ENCODE measurements at regions not wholly inside any gene's neighbourhood (a gene's known extent, or its start where the extent isn't known, plus 50 kb on each side); places are given as distances from the start of the nearest gene placed in this dataset.

- FAIRE-seq (no peak), DNase-seq (ENCODE audit: low read depth, low spot score) (no peak)
- H2AFZ ChIP-seq (ENCODE audit: control insufficient read depth, low read length): no peak overlapping the region
- no peaks in the 10 kb centered on the region for H3K36me3 ChIP-seq (ENCODE audit: control insufficient read depth in 2 of 2, extremely low read depth in 1 of 2, insufficient read depth in 2 of 2, low read length in 2 of 2)
- dilution Hi-C loops (cut with MboI; ENCODE audit: extremely low pct_ligation_motif_present, low sequenced_read_pairs): no loop called here
- H3K4me2 ChIP-seq (ENCODE audit: control insufficient read depth, extremely low read depth, insufficient read depth, low read depth, low read length): no peak overlapping the region
- H3K79me2 ChIP-seq (ENCODE audit: control insufficient read depth, insufficient read depth, low read length): no peaks in the 10 kb centered on the region
- H3K4me3 ChIP-seq (ENCODE audit: control insufficient read depth in 2 of 3, extremely low read depth in 1 of 3, insufficient read depth in 2 of 3, low read depth in 1 of 3, low read length in 3 of 3): no peak overlapping the region
- H3K4me1 ChIP-seq (ENCODE audit: control insufficient read depth, extremely low read depth, insufficient read depth, low read length): no peaks in the 10 kb centered on the region
- H3K9ac ChIP-seq (ENCODE audit: control insufficient read depth, extremely low read depth, insufficient read depth, low read length): no peak overlapping the region
- H3K27ac ChIP-seq (ENCODE audit: control insufficient read depth, insufficient read depth, low read length): no peak overlapping the region
- peaks cover 2% of the 10 kb centered on the region for H3K9me1 ChIP-seq (ENCODE audit: control insufficient read depth, extremely low read depth, insufficient read depth, low read length)
- TF ChIP-seq, protein P1, sequence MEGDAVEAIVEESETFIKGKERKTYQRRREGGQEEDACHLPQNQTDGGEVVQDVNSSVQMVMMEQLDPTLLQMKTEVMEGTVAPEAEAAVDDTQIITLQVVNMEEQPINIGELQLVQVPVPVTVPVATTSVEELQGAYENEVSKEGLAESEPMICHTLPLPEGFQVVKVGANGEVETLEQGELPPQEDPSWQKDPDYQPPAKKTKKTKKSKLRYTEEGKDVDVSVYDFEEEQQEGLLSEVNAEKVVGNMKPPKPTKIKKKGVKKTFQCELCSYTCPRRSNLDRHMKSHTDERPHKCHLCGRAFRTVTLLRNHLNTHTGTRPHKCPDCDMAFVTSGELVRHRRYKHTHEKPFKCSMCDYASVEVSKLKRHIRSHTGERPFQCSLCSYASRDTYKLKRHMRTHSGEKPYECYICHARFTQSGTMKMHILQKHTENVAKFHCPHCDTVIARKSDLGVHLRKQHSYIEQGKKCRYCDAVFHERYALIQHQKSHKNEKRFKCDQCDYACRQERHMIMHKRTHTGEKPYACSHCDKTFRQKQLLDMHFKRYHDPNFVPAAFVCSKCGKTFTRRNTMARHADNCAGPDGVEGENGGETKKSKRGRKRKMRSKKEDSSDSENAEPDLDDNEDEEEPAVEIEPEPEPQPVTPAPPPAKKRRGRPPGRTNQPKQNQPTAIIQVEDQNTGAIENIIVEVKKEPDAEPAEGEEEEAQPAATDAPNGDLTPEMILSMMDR (optimal IDR thresholded peaks at IDR 0.05 in 1 of 3, IDR thresholded peaks at IDR 0.05 in 1 of 3, conservative IDR thresholded peaks at IDR 0.05 in 1 of 3; ENCODE audit: extremely low read depth in 1 of 3, insufficient read depth in 2 of 3, low read length in 3 of 3): no peak
- TF ChIP-seq EZH2 (IDR thresholded peaks at IDR 0.05; ENCODE audit: low read length): no peak
- H3K27me3 ChIP-seq (ENCODE audit: control insufficient read depth, extremely low read depth, insufficient read depth, low read length): no peaks in the 10 kb centered on the region
- no peaks in the 10 kb centered on the region for H3K9me3 ChIP-seq (ENCODE audit: control insufficient read depth, low read depth, low read length)
- no peaks in the 10 kb centered on the region for H4K20me1 ChIP-seq (ENCODE audit: control insufficient read depth, extremely low read depth, insufficient read depth, low read length)
Measured at GRCh38 chr2:236363711-236364277, 99.6 kb upstream of the ASB18 start.

GRCh38 chr2:236365258-236366048 is 101.2 kb upstream of the ASB18 start:
- H3K27ac ChIP-seq (ENCODE audit: control insufficient read depth, insufficient read depth, low read length): no peak overlapping the region
- no peaks in the 10 kb centered on the region for H3K9me3 ChIP-seq (ENCODE audit: control insufficient read depth, low read depth, low read length)
- H3K27me3 ChIP-seq (ENCODE audit: control insufficient read depth, extremely low read depth, insufficient read depth, low read length): no peaks in the 10 kb centered on the region
- H3K4me1 ChIP-seq (ENCODE audit: control insufficient read depth, extremely low read depth, insufficient read depth, low read length): no peaks in the 10 kb centered on the region
- no peaks in the 10 kb centered on the region for H4K20me1 ChIP-seq (ENCODE audit: control insufficient read depth, extremely low read depth, insufficient read depth, low read length)
- no peaks in the 10 kb centered on the region for H3K9me1 ChIP-seq (ENCODE audit: control insufficient read depth, extremely low read depth, insufficient read depth, low read length)
- H3K4me3 ChIP-seq (ENCODE audit: control insufficient read depth in 2 of 3, extremely low read depth in 1 of 3, insufficient read depth in 2 of 3, low read depth in 1 of 3, low read length in 3 of 3): no peak overlapping the region
- DNase-seq (ENCODE audit: low read depth, low spot score): no peak
- H3K79me2 ChIP-seq (ENCODE audit: control insufficient read depth, insufficient read depth, low read length): no peaks in the 10 kb centered on the region
- H3K36me3 ChIP-seq (ENCODE audit: control insufficient read depth in 2 of 2, extremely low read depth in 1 of 2, insufficient read depth in 2 of 2, low read length in 2 of 2): no peaks in the 10 kb centered on the region
- dilution Hi-C loops (cut with MboI; ENCODE audit: extremely low pct_ligation_motif_present, low sequenced_read_pairs): no loop called here
- TF ChIP-seq, protein P1 (optimal IDR thresholded peaks at IDR 0.05 in 1 of 3, IDR thresholded peaks at IDR 0.05 in 1 of 3, conservative IDR thresholded peaks at IDR 0.05 in 1 of 3; ENCODE audit: extremely low read depth in 1 of 3, insufficient read depth in 2 of 3, low read length in 3 of 3): no peak
- TF ChIP-seq EZH2 (IDR thresholded peaks at IDR 0.05; ENCODE audit: low read length): no peak
- H3K4me2 ChIP-seq (ENCODE audit: control insufficient read depth, extremely low read depth, insufficient read depth, low read depth, low read length): no peak overlapping the region
- peak; percentile 20 for FAIRE-seq
- H2AFZ ChIP-seq (ENCODE audit: control insufficient read depth, low read length): no peak overlapping the region
- H3K9ac ChIP-seq (ENCODE audit: control insufficient read depth, extremely low read depth, insufficient read depth, low read length): no peak overlapping the region

All from keratinocyte (primary cell).